EH (cell line): ENCODE measurements at regions not wholly inside any gene's neighbourhood (a gene's known extent, or its start where the extent isn't known, plus 50 kb on each side); places are given as distances from the start of the nearest gene placed in this dataset.

Experiments used
- DNase-seq: peaks from one replicate; pipeline ENCODE4 v3.0.0-alpha.2; 2015; ENCODE audit warnings: low read depth

GRCh38 chr18:55849391-55849790, 261.4 kb upstream of the TCF4 start:
- DNase-seq = no peak

GRCh38 chr18:55847960-55848359, 260.0 kb upstream of the TCF4 start:
- no peak for DNase-seq

GRCh38 chr18:55845221-55845620, 257.2 kb upstream of the TCF4 start:
- no peak for DNase-seq

GRCh38 chr18:55844382-55844781, 256.4 kb upstream of the TCF4 start:
- DNase-seq = peak; percentile 34

- DNase-seq = peak; percentile 54
These were observed 253.3 kb upstream of the TCF4 start for GRCh38 chr18:55841314-55841713.

DNA sequence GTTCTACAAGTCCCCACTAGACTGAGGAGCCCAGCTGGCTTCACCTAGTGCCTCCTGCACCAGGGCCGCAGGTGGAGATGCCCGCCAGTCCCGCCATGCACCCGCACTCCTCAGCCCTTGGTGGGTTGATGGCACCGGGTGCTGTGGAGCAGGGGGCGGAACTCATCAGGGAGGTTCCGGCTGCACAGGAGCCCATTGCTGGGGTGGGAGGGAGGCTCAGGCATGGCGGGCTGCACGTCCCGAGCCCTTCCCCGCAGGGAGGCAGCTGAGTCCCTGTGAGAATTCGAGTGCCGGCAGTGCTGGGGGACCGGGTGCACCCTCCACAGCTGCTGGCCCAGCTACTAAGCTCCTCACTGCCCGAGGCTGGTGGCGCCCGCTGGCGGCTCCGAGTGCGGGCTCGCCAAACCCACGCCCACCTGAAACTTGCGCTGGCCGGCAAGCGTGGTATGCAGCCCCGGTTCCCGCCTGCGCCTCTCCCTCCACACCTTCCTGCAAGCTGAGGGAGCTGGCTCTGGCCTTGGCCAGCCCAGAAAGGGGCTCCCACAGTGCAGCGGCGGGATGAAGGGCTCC, 252.7 kb upstream of the TCF4 start:
- no peak for DNase-seq

GRCh38 chr18:55839343-55839742, 251.4 kb upstream of the TCF4 start:
- DNase-seq = peak; percentile 89

DNA sequence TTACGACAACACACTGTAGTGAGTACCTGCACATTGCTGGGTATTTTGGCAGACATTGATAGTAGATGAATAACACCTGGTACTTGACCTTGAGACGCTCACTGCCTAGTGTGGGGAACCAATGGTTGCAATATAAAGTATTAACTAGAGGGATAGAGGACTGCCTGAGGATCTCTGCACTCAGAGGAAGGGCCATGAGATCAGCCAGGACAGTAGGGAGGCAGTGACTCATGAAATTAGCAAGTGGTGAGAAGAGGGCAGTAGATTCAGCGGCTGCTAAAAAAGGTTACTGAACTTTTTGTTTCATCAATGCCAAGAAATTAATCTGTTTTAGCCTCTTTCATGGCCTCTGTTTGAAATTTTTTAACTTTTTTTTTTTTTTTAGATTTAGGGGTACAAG, 250.8 kb upstream of the TCF4 start:
- peak; percentile 80 for DNase-seq

GRCh38 chr18:55838319-55838718, 250.3 kb upstream of the TCF4 start:
- DNase-seq = no peak

- peak; percentile 100 for DNase-seq
These were observed 245.6 kb upstream of the TCF4 start for GRCh38 chr18:55833543-55833942.

GRCh38 chr18:55830544-55830943, 242.6 kb upstream of the TCF4 start:
- no peak for DNase-seq

DNA sequence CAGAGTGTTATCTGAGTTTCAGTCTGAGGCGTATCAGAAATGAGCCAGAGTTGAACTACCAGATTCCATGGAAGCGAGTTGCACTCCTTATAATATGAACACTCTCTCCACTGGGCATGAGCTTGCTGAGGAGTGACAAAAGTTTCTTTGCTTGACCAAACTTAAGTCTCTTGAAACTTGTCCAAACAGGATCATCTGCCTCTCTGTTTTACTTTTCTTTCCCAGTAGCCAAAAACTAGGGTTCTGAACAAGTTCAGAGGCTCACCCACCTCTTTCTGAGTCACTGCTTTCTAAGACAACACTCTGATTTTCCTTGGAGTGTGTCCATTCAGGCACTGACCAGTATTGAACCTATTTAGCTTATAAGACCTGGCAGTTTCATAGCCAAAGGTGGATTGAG, 233.2 kb upstream of the TCF4 start:
- peak; percentile 77 for DNase-seq

DNA sequence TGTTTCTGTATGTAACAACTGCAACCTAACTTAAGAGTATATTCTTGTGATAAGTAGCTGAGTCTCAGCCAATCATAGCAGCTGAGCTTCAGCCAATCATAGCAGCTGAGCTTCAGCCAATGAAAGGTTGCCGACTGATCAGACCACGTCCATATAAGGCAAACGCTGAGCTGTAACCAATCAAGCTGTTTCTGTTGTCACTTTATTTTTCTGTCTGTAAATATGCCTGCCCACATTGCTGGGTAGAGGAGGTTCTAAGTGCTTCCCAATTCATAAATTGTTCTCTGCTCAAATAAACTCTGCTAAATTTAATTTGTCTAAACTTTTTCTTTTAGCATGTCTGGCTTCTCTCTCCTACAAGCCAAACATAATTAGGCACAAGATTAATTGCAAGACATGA, 231.5 kb upstream of the TCF4 start:
- DNase-seq = no peak

GRCh38 chr18:55818284-55818683, 230.3 kb upstream of the TCF4 start:
- no peak for DNase-seq

GRCh38 chr18:55811925-55812324, 223.9 kb upstream of the TCF4 start:
- DNase-seq = no peak

DNA sequence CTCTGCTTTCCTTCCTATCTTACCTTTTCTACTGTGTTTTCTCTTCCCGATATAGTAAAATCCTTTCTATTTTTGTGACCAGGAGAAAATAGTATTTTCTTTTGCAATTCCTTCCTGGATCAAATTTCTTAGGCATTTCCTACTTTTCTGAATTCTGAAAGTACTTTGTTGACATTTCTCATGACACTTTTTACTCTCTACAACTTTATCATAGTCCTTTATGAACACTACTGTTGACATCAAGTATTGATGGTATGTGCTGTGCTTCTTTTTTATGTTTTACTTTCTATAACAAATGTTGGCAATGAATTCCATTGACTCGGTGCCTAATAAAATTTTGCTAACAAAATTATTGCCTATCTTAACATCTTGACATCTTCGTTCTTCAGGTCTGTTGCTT, 217.7 kb upstream of the TCF4 start:
- DNase-seq = peak; percentile 45

- DNase-seq = peak; percentile 12
These were observed 207.2 kb upstream of the TCF4 start for GRCh38 chr18:55795101-55795669.

DNA sequence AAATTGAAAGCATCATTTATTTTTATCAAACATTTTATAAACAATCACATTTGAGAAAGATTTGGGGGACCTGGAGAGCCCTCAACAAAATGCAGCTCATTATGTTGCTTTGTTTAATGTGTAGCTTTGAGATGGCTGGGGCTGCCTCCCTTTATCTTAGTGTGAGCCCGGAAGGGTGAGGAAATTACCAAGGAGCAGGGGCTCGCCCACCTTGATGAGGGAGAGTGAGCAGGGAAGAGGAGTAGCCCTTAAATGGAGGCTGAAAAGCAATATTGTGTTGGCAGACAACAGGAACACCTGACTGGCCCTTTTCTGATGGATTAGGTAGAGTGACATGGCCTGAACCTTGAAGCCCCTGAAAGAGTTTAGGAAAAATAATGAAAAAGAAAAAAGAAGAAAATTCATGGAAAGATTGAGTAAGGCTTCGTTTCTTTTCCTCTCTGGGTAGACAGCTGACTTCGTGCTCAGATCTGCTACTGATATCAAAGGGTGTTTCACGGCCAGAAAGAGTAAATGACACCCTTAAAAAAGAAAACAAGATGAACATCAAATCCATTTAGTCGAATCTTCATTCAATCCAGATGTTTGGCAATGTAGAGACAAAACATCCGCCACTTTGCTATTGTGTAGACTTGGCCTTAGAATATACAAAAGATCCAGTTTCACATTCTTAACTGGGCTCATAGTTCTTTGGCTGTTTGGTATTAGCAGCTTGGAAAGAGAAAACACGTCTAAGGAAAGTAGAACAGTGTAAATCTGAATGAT, 206.5 kb upstream of the TCF4 start:
- peak; percentile 44 for DNase-seq

DNA sequence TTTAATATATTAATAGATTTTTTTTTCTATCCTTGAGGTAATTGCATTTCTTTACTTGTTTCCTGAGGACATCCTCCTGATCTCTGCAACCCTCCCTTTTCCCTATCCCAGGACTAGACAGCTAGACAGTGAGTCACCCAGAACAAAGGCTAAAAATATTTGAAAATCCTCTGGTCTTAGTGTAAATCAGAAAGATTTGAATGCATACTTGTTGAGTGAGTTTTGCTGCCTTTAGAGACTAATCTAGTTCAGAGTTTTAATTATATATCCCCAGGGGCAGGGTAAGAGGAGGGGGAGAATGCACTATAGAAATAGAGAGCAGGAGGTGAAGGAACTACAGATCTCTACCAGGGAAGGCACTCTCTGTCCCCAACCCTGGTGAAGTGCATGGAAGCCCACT, 202.3 kb upstream of the TCF4 start:
- peak; percentile 95 for DNase-seq

DNA sequence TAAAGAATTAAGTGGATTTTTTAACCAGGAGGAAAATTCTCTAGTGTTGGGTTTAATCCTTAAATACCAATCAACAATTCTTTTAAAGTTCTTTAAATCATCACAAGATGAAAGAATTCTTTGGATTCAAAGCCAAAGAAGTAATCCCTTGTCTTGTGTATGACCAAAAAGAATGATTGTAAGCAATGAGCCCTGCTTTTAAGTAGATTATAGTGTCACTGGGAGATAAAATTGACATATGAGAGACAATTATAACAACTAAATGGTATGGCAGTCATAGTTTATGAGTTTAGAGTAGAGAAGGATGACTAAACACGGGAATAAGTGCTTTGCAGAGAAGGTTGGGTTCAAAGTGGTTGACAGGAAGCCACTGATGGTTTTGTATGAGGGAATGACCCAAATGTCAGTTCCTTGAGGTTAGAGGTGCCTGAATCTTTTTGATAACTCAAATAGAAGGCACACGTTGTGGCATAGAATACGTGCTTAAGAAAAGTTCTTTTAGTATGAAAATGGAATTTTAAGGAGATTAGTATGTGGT, 199.6 kb upstream of the TCF4 start:
- peak; percentile 27 for DNase-seq

- peak; percentile 27 for DNase-seq
These were observed 198.8 kb upstream of the TCF4 start for GRCh38 chr18:55786651-55787272.

GRCh38 chr18:55783921-55784320, 195.9 kb upstream of the TCF4 start:
- no peak for DNase-seq

DNA sequence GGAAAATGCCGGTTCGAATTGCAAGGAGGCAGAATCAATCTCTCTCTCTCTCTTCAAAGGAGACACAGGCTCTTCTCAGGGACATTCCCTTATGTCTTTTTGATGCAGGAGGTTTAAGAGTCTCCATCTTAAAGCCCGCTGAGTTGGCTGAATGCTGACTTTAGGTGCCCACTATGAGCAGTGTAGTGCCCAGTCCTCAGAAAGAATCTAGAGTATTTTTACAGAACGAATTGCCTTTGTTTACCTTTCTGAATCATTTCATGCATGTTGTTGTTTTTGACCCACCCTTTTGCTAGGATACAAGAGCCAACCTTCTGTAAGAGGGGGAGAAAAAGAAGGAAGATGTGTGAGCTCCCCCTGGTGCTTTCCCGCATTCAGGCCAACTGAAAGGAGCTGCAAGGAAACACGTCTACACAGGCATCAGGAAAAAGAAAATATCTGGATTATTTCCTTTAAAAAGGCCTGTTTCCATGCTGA, 193.5 kb upstream of the TCF4 start:
- DNase-seq = peak; percentile 79
